Activated CD8-positive, alpha-beta T cell treated with anti-CD3 and anti-CD28 coated beads for 36 hours (primary cell): ENCODE measurements at regions not wholly inside any gene's neighbourhood (a gene's known extent, or its start where the extent isn't known, plus 50 kb on each side); places are given as distances from the start of the nearest gene placed in this dataset.

Experiments used
- ATAC-seq: fragments of 200-7000 bp; cut with Tn5 transposase; one replicate; pipeline ENCODE4 v1.10.0; 2021; ENCODE audit warnings: mild to moderate bottlenecking, moderate library complexity
- CTCF ChIA-PET: fragments of 350-600 bp; sonication (Branson Sonifier 250); formaldehyde crosslinking; loops from one replicate; lab custom pipeline; 2021; ENCODE audit warnings: antibody characterized with exemption; lab: Charles Lee
- POLR2A ChIA-PET: fragments of 350-600 bp; sonication (Branson Sonifier 250); formaldehyde crosslinking; loops from one replicate; lab custom pipeline; 2021; ENCODE audit warnings: antibody characterized with exemption; lab: Charles Lee
- DNase-seq: peaks from one replicate; pipeline ENCODE4 v3.0.0-alpha.2; 2020
- H3K27ac Mint-ChIP-seq: one replicate; pipeline ENCODE4 v1.8.0; 2021; ENCODE audit warnings: mild to moderate bottlenecking, mixed read lengths
- H3K27me3 Mint-ChIP-seq: one replicate; pipeline ENCODE4 v1.8.0; 2021; ENCODE audit warnings: mixed read lengths
- H3K36me3 Mint-ChIP-seq: one replicate; pipeline ENCODE4 v1.8.0; 2021; ENCODE audit warnings: low read depth, mixed read lengths
- H3K4me1 Mint-ChIP-seq: one replicate; pipeline ENCODE4 v1.8.0; 2021; ENCODE audit warnings: low read depth, mixed read lengths
- H3K4me3 Mint-ChIP-seq: one replicate; pipeline ENCODE4 v1.8.0; 2021; ENCODE audit warnings: mild to moderate bottlenecking, moderate library complexity, mixed read lengths
- H3K9me3 Mint-ChIP-seq: one replicate; pipeline ENCODE4 v1.8.0; 2021; ENCODE audit warnings: mixed read lengths
- intact Hi-C: fragments of 100-400 bp; cut with micrococcal nuclease; formaldehyde crosslinking; loops from one replicate; pipeline ENCODE4 v1.10.0; 2022
- TF ChIP-seq, protein P1 (sequence below): fragments of 200-600 bp; IDR thresholded peaks from one replicate; pipeline ENCODE4 v1.8.0; 2022; ENCODE audit warnings: antibody characterized with exemption, mild to moderate bottlenecking

DNA sequence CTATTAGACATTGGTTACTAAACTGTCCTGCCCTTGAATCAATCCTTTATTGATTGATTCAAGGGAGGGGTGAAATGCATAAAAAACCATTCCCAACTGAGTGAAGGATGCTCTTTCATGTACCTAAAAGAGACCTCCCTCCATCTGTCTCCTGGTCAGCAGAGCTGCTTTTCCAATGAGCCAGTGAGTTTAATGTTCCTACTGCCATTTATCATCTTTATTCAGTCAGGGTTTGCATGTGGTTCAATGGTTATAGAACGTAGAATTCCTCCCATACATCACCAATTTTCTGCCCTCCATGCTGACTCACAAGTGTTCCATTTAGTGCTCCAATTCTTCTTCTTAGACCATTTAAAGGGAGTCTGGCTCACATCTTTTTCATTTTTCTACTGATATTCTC, 199.1 kb upstream of the PCSK5 start:
- H3K36me3 Mint-ChIP-seq: no peaks in the 10 kb centered on the region
- no peaks in the 10 kb centered on the region for H3K9me3 Mint-ChIP-seq
- intact Hi-C loops: no loop called here
- DNase-seq (no peak), ATAC-seq (no peak)
- H3K4me1 Mint-ChIP-seq: no peaks in the 10 kb centered on the region
- H3K4me3 Mint-ChIP-seq: no peak overlapping the region
- no peaks in the 10 kb centered on the region for H3K27me3 Mint-ChIP-seq
- ChIA-PET CTCF (no interaction called here), POLR2A (no interaction called here)
- H3K27ac Mint-ChIP-seq: no peak overlapping the region
- TF ChIP-seq, protein P1, sequence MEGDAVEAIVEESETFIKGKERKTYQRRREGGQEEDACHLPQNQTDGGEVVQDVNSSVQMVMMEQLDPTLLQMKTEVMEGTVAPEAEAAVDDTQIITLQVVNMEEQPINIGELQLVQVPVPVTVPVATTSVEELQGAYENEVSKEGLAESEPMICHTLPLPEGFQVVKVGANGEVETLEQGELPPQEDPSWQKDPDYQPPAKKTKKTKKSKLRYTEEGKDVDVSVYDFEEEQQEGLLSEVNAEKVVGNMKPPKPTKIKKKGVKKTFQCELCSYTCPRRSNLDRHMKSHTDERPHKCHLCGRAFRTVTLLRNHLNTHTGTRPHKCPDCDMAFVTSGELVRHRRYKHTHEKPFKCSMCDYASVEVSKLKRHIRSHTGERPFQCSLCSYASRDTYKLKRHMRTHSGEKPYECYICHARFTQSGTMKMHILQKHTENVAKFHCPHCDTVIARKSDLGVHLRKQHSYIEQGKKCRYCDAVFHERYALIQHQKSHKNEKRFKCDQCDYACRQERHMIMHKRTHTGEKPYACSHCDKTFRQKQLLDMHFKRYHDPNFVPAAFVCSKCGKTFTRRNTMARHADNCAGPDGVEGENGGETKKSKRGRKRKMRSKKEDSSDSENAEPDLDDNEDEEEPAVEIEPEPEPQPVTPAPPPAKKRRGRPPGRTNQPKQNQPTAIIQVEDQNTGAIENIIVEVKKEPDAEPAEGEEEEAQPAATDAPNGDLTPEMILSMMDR: no peak

DNA sequence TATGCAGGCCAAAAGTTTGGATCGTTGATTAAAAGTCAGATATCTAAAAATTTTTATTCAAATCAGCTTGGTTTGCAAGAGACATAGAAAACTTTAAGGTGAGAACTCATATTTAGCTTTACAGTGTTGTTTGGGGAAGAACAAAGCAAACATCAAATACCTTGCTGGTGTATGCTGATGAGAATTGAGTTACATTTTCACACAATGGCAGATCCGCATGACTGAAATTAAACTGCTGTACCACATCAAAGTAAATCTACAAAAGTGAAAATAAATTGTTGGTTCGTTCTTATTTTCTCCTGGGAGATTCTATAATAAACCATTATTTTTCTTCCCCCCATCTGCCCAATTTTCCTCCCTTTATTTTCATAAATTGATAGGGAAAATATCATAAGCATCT, 198.2 kb upstream of the PCSK5 start:
- Mint-ChIP-seq H3K9me3 (no peaks in the 10 kb centered on the region), H3K27ac (no peak overlapping the region), H3K4me3 (no peak overlapping the region), H3K36me3 (no peaks in the 10 kb centered on the region), H3K27me3 (no peaks in the 10 kb centered on the region), H3K4me1 (no peaks in the 10 kb centered on the region)
- ATAC-seq (no peak), DNase-seq (no peak)
- POLR2A ChIA-PET: no interaction called here
- TF ChIP-seq, protein P1: no peak
- CTCF ChIA-PET: no interaction called here
- intact Hi-C loops: no loop called here

- POLR2A ChIA-PET: no interaction called here
- H3K9me3 Mint-ChIP-seq: no peaks in the 10 kb centered on the region
These were observed 194.6 kb upstream of the PCSK5 start for GRCh38 chr9:75695921-75696320.

GRCh38 chr9:75699017-75699416, 191.5 kb upstream of the PCSK5 start:
- TF ChIP-seq, protein P1: no peak
- CTCF ChIA-PET: no interaction called here
- H3K27ac Mint-ChIP-seq: no peak overlapping the region
- ATAC-seq: no peak
- POLR2A ChIA-PET: no interaction called here
- H3K27me3 Mint-ChIP-seq: peaks cover 1% of the 10 kb centered on the region
- no peak for DNase-seq
- H3K9me3 Mint-ChIP-seq: no peaks in the 10 kb centered on the region
- H3K4me1 Mint-ChIP-seq: no peaks in the 10 kb centered on the region
- H3K4me3 Mint-ChIP-seq: no peak overlapping the region
- intact Hi-C loops: no loop called here
- H3K36me3 Mint-ChIP-seq: no peaks in the 10 kb centered on the region

More at GRCh38 chr9:75695921-75696320, 194.6 kb upstream of the PCSK5 start:
- no peak overlapping the region for H3K27ac Mint-ChIP-seq
- DNase-seq: no peak
- H3K27me3 Mint-ChIP-seq: no peaks in the 10 kb centered on the region
- no peaks in the 10 kb centered on the region for H3K36me3 Mint-ChIP-seq
- intact Hi-C loops: no loop called here
- H3K4me3 Mint-ChIP-seq: no peak overlapping the region
- H3K4me1 Mint-ChIP-seq: no peaks in the 10 kb centered on the region
- TF ChIP-seq, protein P1: no peak
- CTCF ChIA-PET: no interaction called here
- ATAC-seq: no peak

DNA sequence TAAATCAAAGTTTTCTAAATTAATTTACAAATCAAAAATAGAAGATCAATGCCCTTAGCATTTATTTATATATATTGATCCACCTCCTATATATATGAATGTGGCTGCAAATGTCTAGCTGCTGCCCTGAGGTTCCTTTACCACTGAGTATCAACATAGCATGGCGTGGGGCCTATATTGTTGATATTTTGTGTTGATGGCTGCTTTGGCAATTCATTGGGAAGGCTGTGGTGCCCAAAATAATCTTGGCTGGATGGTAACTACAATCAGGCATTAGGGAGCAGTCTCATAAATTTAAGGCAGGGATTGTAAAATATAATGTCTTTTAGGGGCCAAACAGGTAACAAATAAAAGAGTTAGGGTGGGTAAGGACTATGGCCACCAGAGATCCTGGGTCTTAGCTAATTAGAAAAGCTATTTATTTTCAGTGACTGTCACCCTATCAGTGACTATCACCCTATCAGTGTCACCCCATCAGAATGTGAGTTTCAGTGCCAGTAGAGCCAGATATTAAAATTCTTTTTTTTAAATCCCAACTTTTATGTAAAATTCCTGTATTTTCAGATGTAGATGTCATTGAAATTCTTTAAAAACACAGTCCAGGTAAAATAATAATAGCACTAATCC, 190.7 kb upstream of the PCSK5 start:
- Mint-ChIP-seq H3K4me1 (no peaks in the 10 kb centered on the region), H3K36me3 (no peaks in the 10 kb centered on the region), H3K27ac (no peak overlapping the region), H3K9me3 (no peaks in the 10 kb centered on the region), H3K27me3 (peaks cover 1% of the 10 kb centered on the region), H3K4me3 (no peak overlapping the region)
- ATAC-seq (no peak), DNase-seq (no peak)
- CTCF ChIA-PET: no interaction called here
- POLR2A ChIA-PET: no interaction called here
- intact Hi-C loops: no loop called here
- TF ChIP-seq, protein P1: no peak
